ENCODE measurements at regions not wholly inside any gene's neighbourhood (a gene's known extent, or its start where the extent isn't known, plus 50 kb on each side); places are given as distances from the start of the nearest gene placed in this dataset.

DNA sequence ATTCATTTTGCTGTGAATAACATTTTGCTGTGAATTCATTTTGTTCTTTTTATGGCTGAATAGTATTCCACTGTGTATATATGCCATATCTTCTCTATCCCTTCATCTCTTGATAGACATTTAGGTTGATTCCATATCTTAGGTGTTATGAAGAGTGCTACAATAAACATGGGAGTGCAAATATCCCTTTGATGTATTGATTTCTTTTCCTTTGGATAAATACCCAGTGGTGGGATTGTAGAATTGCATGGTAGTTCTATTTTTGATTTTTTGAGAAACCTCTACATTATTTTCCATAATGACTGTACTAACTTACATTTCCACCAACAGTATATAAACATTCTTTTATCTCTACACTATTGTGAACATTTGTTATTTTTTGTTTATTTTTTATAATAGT, 555.9 kb downstream of the PDHA2 start:
- intact Hi-C loops (cut with micrococcal nuclease; ENCODE audit: unreplicated experiment) = no loop called here
- ATAC-seq (no peak), DNase-seq (ENCODE audit: low read depth, low spot score) (no peak)
- no TSS peak for BruUV-seq (replicated peaks)
- Histone ChIP-seq H3K27ac (ENCODE audit: low read length) (no peak overlapping the region), H3K36me3 (ENCODE audit: control insufficient read depth, insufficient read depth, low read length) (no peaks in the 10 kb centered on the region), H3K4me3 (ENCODE audit: low read depth in 2 of 2, low read length in 2 of 2) (no peak overlapping the region), H3K27me3 (ENCODE audit: control insufficient read depth, insufficient read depth, low read length) (no peaks in the 10 kb centered on the region), H3K4me1 (ENCODE audit: control insufficient read depth, insufficient read depth, low read length) (no peaks in the 10 kb centered on the region), H3K9me3 (ENCODE audit: control insufficient read depth, insufficient read depth, low read depth, low read length) (no peaks in the 10 kb centered on the region)
- CTCF ChIA-PET = no interaction called here
- TF ChIP-seq TCF7L2 (IDR thresholded peaks at IDR 0.05; ENCODE audit: low read depth, low read length) = no peak
- TF ChIP-seq, protein P1, sequence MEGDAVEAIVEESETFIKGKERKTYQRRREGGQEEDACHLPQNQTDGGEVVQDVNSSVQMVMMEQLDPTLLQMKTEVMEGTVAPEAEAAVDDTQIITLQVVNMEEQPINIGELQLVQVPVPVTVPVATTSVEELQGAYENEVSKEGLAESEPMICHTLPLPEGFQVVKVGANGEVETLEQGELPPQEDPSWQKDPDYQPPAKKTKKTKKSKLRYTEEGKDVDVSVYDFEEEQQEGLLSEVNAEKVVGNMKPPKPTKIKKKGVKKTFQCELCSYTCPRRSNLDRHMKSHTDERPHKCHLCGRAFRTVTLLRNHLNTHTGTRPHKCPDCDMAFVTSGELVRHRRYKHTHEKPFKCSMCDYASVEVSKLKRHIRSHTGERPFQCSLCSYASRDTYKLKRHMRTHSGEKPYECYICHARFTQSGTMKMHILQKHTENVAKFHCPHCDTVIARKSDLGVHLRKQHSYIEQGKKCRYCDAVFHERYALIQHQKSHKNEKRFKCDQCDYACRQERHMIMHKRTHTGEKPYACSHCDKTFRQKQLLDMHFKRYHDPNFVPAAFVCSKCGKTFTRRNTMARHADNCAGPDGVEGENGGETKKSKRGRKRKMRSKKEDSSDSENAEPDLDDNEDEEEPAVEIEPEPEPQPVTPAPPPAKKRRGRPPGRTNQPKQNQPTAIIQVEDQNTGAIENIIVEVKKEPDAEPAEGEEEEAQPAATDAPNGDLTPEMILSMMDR (IDR thresholded peaks at IDR 0.05) = no peak
- no peak for TF ChIP-seq SIN3A (IDR thresholded peaks at IDR 0.05; ENCODE audit: borderline replicate concordance, insufficient read depth, low read depth, low read length)
- TF ChIP-seq, protein P2, sequence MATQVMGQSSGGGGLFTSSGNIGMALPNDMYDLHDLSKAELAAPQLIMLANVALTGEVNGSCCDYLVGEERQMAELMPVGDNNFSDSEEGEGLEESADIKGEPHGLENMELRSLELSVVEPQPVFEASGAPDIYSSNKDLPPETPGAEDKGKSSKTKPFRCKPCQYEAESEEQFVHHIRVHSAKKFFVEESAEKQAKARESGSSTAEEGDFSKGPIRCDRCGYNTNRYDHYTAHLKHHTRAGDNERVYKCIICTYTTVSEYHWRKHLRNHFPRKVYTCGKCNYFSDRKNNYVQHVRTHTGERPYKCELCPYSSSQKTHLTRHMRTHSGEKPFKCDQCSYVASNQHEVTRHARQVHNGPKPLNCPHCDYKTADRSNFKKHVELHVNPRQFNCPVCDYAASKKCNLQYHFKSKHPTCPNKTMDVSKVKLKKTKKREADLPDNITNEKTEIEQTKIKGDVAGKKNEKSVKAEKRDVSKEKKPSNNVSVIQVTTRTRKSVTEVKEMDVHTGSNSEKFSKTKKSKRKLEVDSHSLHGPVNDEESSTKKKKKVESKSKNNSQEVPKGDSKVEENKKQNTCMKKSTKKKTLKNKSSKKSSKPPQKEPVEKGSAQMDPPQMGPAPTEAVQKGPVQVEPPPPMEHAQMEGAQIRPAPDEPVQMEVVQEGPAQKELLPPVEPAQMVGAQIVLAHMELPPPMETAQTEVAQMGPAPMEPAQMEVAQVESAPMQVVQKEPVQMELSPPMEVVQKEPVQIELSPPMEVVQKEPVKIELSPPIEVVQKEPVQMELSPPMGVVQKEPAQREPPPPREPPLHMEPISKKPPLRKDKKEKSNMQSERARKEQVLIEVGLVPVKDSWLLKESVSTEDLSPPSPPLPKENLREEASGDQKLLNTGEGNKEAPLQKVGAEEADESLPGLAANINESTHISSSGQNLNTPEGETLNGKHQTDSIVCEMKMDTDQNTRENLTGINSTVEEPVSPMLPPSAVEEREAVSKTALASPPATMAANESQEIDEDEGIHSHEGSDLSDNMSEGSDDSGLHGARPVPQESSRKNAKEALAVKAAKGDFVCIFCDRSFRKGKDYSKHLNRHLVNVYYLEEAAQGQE (IDR thresholded peaks at IDR 0.05; ENCODE audit: insufficient read depth in 1 of 2, low read depth in 2 of 2, low read length in 1 of 2) = no peak
- no peak for TF ChIP-seq POLR2AphosphoS5 (IDR thresholded peaks at IDR 0.05; ENCODE audit: low read depth, low read length)
- POLR2A ChIA-PET = no interaction called here
- in situ Hi-C loops (cut with HindIII; ENCODE audit: low pct_unique_long_range_greater_than_20kb, low sequenced_read_pairs) = no loop called here

DNA sequence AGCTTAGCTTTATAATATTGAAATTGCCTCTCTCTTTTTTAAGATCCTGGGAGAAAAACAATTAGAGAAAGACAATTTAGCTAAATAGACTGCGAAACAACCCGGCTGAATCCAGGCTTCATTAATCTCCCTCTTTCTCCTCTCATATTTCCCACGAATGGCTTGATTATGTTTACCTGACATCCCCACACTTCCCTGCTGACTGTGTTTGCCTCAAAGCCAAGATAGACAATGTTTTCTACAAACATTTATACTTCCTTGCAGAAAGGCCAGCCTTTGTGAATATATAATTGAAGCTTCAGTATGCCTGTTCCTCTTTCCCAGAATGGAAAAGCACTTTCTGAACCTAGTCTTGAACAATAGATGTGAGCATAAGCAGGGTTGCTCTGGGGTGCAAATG, 566.8 kb downstream of the PDHA2 start:
- Histone ChIP-seq H3K4me3 (ENCODE audit: low read depth in 2 of 2, low read length in 2 of 2) (no peak overlapping the region), H3K27me3 (ENCODE audit: control insufficient read depth, insufficient read depth, low read length) (no peaks in the 10 kb centered on the region), H3K27ac (ENCODE audit: low read length) (no peak overlapping the region), H3K36me3 (ENCODE audit: control insufficient read depth, insufficient read depth, low read length) (no peaks in the 10 kb centered on the region), H3K4me1 (ENCODE audit: control insufficient read depth, insufficient read depth, low read length) (no peaks in the 10 kb centered on the region), H3K9me3 (ENCODE audit: control insufficient read depth, insufficient read depth, low read depth, low read length) (no peaks in the 10 kb centered on the region)
- DNase-seq (ENCODE audit: low read depth, low spot score) = no peak
- in situ Hi-C loops (cut with HindIII; ENCODE audit: low pct_unique_long_range_greater_than_20kb, low sequenced_read_pairs) = no loop called here
- intact Hi-C loops (cut with micrococcal nuclease; ENCODE audit: unreplicated experiment) = no loop called here
- CTCF ChIA-PET = interaction anchor here (0.6 kb wide), 1 partner anchor 557 kb away, joined by 5 read pairs; no protein-coding TSS in a partner anchor
- POLR2A ChIA-PET = no interaction called here
- no peak for ATAC-seq
- TF ChIP-seq, protein P2 (IDR thresholded peaks at IDR 0.05; ENCODE audit: insufficient read depth in 1 of 2, low read depth in 2 of 2, low read length in 1 of 2) = no peak
- TF ChIP-seq, protein P1 (IDR thresholded peaks at IDR 0.05) = no peak
- no TSS peak for BruUV-seq (replicated peaks)

Measured in Panc1 (cell line).